ENCODE measurements at regions not wholly inside any gene's neighbourhood (a gene's known extent, or its start where the extent isn't known, plus 50 kb on each side); places are given as distances from the start of the nearest gene placed in this dataset.

DNA sequence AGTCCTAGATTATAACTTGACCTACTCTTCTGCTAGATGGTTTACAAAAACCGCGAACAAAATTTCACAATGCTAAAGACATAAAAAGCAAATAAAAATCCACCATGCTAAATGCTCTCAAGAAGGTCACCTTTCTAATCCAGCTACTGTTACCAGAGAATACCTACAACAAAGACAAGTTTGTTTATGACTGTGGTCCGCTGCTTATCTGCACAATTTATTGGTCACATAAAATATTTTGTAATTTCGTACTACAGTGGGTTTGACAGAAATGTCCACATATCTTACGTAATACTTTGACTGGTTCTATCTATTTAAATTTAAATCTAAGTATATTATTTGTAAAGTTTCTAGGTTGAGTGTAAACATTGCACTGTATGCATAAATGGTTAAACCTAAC, 257.6 kb upstream of the ZNF608 start:
- no peak for DNase-seq (ENCODE audit: low read depth in 3 of 3)

GRCh38 chr5:125005266-125005665, 258.8 kb upstream of the ZNF608 start:
- DNase-seq (ENCODE audit: low read depth in 3 of 3), result no peak

DNA sequence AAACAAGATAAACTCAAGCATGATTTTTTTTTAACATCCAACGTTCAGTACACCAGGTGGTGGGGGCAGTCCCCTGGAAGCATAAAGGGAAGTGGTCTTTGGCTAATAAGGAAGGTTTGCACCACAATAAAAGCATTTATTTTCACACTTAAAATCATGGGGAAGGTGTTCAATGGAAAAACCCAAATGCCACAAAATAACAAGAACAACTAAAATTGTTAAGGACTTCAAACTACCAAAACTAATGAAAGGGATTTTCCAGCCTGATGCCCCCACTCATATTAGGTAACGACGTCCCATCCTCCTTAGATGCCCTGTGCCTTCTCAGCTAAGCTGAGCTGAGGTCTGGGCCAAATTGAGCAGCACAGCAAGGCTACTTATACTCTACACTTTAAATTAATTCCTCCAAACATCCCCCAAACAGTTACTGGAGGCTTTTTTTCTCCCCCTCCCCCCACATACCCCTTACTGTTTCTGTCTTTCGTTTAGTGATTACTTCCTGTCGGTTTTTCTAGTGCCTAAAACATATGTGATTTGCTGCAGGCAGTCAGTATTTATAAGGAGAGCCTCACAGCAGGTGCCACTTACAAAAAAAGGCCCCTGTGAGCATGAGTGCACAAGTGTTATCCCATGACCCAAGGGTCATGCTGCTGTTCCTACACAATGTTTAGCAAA, 259.7 kb upstream of the ZNF608 start:
- no peak for DNase-seq (ENCODE audit: low read depth in 3 of 3)

DNA sequence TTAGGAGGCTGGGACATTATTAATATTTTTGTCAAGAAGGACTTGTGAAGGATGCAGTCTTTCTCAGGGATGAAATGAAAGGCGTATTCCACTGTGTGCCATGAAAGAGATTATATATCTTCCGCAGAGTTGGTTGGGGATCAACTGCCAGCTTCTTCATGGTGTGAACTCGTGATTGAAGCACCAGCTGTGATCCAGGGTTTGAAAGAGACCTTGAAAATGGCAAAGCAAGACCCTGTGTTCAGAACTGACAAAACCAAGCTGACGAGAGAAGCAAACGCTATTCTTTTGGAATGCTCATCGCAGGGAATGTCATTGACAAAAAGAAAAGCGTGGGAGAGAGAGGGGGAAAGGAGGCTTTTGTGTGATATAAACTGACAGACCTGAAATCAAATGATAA, 263.9 kb upstream of the ZNF608 start:
- no peak for DNase-seq (ENCODE audit: low read depth in 3 of 3)

- no peak for DNase-seq (ENCODE audit: low read depth in 3 of 3)
Observed at GRCh38 chr5:125011014-125011413, 264.6 kb upstream of the ZNF608 start.

GRCh38 chr5:125011419-125011818, 265.0 kb upstream of the ZNF608 start:
- DNase-seq (ENCODE audit: low read depth in 3 of 3), result no peak

- no peak for DNase-seq (ENCODE audit: low read depth in 3 of 3)
Observed at GRCh38 chr5:125011947-125012346, 265.5 kb upstream of the ZNF608 start.

DNA sequence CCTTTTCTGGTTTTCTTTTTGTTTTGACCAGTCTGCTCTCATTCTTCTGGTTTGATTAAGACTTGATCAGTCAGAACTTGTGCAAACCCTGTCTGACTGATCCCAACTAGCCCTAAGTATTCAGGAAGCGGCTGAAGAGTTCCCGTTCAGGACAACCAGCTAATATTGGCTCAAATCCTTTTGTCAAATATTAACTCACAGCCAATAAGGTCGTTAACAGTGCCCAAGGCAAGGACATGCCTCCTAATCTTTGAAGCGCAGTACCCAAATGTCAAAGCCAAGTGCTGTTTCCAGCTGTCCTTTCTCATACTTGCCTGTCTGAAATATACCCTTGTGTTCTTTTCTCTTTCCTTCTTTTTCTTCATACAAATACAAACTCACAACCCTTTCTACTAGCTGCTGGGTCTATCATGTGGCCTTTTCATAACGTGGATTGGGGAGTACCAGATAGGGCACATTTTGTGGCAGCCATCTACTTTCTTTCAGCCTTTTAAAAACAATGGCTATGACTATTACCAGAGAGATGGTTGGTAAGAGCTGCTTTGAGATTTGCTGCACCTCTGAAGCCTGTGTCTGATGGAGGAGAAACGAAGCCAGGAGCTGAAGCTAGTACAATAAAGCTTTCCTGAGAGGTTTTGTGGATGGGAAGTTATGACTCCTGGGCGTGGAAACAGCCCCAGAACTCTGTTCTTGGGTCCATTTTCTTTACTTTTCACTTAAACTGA, 266.4 kb upstream of the ZNF608 start:
- DNase-seq (ENCODE audit: low read depth in 3 of 3), result no peak

DNA sequence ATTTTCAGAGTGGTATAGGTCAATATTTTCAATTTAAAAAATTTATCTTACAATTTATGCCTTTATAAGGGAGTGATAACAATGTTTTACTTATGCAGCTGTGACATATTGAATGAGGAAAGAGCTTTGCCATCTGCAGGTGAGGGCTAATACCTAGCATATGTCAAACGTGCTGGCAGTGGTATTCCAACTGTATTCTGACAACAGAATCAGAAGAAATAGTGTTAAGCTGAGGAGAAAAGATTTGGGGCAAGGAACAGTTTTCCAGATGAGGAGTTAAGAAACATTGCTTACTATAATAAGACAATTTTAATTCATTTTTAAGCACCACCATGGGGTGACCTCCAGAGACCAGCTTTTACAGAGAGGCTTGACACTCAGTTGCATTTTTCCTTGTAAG, 267.8 kb upstream of the ZNF608 start:
- DNase-seq (ENCODE audit: low read depth in 3 of 3), result no peak

- DNase-seq (ENCODE audit: low read depth in 3 of 3), result no peak
Observed at GRCh38 chr5:125017796-125018195, 271.4 kb upstream of the ZNF608 start.

DNA sequence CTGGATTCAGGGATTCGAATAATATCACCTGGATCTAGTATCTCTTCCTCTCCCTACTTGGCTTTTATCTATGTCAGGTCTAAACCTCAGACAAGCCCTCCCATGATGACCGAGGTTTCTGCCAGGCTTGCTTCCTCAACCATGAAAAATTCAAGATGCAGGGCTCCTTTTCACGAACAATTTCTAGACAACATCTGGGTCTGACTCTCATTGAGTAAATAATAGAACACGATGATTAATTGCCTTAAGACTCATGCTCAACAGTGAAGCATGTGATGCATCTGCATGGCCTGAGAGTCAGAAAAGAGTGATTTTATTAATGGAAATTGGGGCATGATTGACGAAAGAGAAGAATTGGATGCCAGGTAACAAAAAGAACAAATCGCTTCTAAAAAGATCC, 277.2 kb upstream of the ZNF608 start:
- no peak for DNase-seq (ENCODE audit: low read depth in 3 of 3)

GRCh38 chr5:125026867-125027731, 280.7 kb upstream of the ZNF608 start:
- no peak for DNase-seq (ENCODE audit: low read depth in 3 of 3)

DNA sequence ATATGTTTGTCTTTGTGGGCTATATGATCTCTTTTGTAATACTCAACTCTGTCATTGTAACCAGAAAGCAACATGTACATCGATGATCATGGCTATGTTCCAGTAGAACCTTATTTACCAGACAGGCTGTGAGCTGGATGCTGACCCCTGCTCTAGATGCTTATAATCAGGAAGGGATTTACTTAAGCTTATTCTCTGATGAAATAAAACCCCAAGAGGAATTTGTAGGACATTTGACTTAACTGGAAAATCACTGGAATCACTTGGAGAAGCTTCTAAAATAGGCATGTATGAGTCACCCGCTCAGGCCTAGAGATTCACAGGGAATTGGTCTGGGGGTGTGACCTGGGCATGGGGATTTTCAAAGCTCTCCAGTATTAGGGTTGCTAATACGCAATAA, 285.8 kb upstream of the ZNF608 start:
- DNase-seq (ENCODE audit: low read depth in 3 of 3), result no peak

GRCh38 chr5:125033602-125034001, 287.2 kb upstream of the ZNF608 start:
- no peak for DNase-seq (ENCODE audit: low read depth in 3 of 3)

GRCh38 chr5:125034331-125034730, 287.9 kb upstream of the ZNF608 start:
- no peak for DNase-seq (ENCODE audit: low read depth in 3 of 3)

DNA sequence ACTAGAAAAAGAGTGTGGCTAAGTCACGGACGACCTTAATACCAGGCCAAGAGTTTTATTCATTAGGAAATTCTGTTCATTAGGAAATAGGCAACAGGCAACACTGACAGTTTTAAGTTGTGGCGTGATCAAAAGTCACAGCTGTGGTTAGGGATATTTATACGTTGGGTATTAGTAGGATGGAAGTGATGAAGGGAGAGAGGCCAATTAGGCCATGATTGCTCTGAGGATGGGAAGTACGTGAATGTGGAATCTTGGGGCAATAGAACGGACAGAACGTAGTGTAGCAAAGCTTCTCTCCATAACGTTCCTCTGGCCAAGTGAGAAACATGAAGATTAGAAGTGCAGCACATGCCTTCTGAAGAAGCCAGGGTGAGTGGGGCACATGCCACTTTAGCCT, 290.1 kb upstream of the ZNF608 start:
- DNase-seq (ENCODE audit: low read depth in 3 of 3), result no peak

DNA sequence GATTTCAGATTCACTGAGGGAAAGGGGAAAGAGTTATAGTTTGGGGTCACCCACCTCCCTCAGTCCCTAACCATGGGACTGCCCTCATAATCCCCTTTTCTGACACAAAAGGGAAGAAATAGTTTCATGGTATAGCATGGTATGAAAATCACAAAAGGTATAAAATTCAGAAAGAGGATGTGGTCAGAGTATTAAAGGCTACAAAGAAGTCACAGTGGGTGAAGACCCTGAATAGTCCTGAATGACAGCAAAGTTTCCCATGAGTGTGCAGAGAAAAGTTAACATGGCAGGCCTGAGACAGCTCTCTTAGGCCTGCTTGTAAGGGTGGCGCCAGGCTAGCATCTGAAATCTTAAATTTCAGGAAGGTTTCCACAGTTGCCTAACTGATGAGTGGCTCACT, 290.6 kb upstream of the ZNF608 start:
- DNase-seq (ENCODE audit: low read depth in 3 of 3), result no peak

GRCh38 chr5:125037530-125037929, 291.1 kb upstream of the ZNF608 start:
- DNase-seq (ENCODE audit: low read depth in 3 of 3), result no peak

GRCh38 chr5:125038477-125038876, 292.0 kb upstream of the ZNF608 start:
- no peak for DNase-seq (ENCODE audit: low read depth in 3 of 3)

DNA sequence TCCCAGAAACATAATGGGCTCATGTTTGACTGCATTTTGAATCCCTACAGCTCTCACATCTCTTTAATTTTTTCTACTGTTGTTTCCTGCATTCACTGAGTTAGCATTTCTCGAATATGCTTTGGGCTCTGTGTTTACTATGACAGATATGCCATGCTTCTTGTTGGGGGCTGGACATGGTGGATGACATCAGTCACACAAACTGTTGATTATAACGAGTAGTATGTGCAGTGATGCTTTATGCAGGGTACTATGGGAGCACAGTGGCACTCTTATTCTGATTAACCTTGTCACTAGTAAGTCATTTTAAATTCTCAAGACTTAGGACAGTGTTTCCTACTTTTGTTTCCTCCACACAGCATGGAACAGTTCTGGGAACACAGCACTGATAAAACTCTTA, 295.4 kb upstream of the ZNF608 start:
- DNase-seq (ENCODE audit: low read depth in 3 of 3), result no peak

GRCh38 chr5:125042261-125042890, 295.9 kb upstream of the ZNF608 start:
- no peak for DNase-seq (ENCODE audit: low read depth in 3 of 3)

GRCh38 chr5:125043781-125044391, 297.4 kb upstream of the ZNF608 start:
- no peak for DNase-seq (ENCODE audit: low read depth in 3 of 3)

All from stimulated activated CD4-positive, alpha-beta T cell treated with anti-CD3 and anti-CD28 coated beads, TNF-alpha, amount 100 ng/mL, for 24 hours (primary cell).